ENCODE measurements at regions not wholly inside any gene's neighbourhood (a gene's known extent, or its start where the extent isn't known, plus 50 kb on each side); places are given as distances from the start of the nearest gene placed in this dataset.
"Not testable (repeated sequence)": the region's sequence is repeated elsewhere in the genome, so short reads cannot be mapped to it uniquely, and the experiment has no call there.

DNA sequence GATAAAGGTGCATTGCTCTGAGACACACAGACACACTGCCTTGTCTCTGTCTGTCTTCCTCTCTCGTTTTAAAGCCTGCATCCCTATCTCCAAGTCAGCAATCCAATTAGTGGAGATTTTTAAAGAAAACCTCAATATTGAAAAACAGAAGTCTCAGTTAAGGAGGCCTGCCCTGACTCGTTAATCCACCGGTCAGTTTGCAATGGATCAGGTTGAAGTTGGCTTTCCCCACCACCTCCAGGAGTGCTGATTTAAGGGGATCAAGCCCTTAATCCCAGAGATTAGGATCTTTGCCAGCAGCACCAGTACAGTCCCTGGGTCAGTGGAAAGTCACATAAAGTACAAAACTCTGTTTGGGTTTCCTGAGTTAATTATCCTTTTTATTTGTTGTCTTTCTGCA is 271.1 kb upstream of the ASIC2 start:
- 63 to 80% methylated on average over 1 to 3 of the region's 3 CpGs for WGBS, 2 donors (ENCODE audit: low coverage in 1 of 2)
- no peak for ATAC-seq
- Histone ChIP-seq H3K4me1 (no peaks in the 10 kb centered on the region), H3K4me3 (no peak overlapping the region), H3K9me3 (peaks cover 0 to 2% (median 0%) of the 10 kb centered on the region in 3 donors), H3K36me3 (no peaks in the 10 kb centered on the region), H3K27ac (no peak overlapping the region), H3K27me3 (peaks cover 8% of the 10 kb centered on the region)
- no peak for TF ChIP-seq POLR2AphosphoS5 (IDR thresholded peaks at IDR 0.05)
- TF ChIP-seq, protein P1, sequence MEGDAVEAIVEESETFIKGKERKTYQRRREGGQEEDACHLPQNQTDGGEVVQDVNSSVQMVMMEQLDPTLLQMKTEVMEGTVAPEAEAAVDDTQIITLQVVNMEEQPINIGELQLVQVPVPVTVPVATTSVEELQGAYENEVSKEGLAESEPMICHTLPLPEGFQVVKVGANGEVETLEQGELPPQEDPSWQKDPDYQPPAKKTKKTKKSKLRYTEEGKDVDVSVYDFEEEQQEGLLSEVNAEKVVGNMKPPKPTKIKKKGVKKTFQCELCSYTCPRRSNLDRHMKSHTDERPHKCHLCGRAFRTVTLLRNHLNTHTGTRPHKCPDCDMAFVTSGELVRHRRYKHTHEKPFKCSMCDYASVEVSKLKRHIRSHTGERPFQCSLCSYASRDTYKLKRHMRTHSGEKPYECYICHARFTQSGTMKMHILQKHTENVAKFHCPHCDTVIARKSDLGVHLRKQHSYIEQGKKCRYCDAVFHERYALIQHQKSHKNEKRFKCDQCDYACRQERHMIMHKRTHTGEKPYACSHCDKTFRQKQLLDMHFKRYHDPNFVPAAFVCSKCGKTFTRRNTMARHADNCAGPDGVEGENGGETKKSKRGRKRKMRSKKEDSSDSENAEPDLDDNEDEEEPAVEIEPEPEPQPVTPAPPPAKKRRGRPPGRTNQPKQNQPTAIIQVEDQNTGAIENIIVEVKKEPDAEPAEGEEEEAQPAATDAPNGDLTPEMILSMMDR (IDR thresholded peaks at IDR 0.05) = no peak
- no peak for TF ChIP-seq POLR2A (IDR thresholded peaks at IDR 0.05)
- TF ChIP-seq EP300 (IDR thresholded peaks at IDR 0.05) = no peak

DNA sequence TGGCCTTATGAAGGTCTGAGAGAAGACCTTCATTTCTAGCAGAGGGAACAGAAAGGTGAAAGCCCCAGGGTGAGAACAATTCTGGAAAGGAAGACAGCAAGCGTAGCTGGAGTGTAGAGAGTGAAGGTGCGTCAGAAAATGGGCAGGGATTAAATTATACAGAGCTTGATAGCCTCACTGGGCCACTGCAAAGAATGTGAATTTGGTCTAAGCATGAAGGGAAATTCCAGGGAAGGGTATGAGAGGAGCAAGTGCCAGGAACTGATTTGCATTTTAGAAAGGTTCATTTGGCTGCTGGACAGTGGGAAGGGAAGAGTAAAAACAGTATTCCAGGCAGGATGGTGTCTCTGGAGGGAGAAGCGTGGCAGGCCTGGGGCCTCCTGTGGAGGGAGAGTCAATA is 274.1 kb upstream of the ASIC2 start:
- H3K27me3 ChIP-seq = peaks cover 8% of the 10 kb centered on the region
- H3K4me1 ChIP-seq = no peaks in the 10 kb centered on the region
- no peaks in the 10 kb centered on the region for H3K9me3 ChIP-seq
- WGBS, 2 donors (ENCODE audit: low coverage in 1 of 2) = 73 to 83% methylated on average over 2 to 3 of the region's 3 CpGs
- no peak overlapping the region for H3K27ac ChIP-seq
- H3K36me3 ChIP-seq = no peaks in the 10 kb centered on the region
- no peak for ATAC-seq
- no peak overlapping the region for H3K4me3 ChIP-seq
- no peak for TF ChIP-seq EP300 (IDR thresholded peaks at IDR 0.05)
- TF ChIP-seq POLR2AphosphoS5 (IDR thresholded peaks at IDR 0.05) = no peak
- TF ChIP-seq POLR2A (IDR thresholded peaks at IDR 0.05) = no peak
- TF ChIP-seq, protein P1 (IDR thresholded peaks at IDR 0.05) = no peak

DNA sequence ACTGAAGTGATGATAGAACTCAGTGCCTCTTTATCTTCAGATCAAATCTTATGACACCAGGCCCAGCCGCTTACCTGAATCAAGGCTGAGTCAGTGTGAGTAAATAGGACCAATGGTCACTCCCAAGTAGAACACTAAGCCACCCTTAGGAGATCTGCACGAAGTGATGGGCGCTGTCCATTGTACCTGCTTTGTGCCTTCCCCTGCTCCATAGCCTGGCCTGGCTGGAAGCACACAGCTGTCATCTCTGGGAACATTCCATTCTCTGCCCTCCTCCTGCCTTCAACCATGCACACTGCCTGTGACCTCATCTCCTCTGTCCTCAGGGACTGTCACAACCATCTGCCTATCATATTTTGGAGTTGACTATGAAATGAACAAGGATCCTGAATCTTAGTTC is 279.5 kb upstream of the ASIC2 start:
- WGBS, 2 donors (ENCODE audit: low coverage in 1 of 2) = 17% methylated on average over 1 of the region's 3 CpGs; no CpG with 5 or more reads in 1 of the 2 donors
- peaks cover 6% of the 10 kb centered on the region for H3K27me3 ChIP-seq
- ATAC-seq = no peak
- H3K4me3 ChIP-seq = no peak overlapping the region
- TF ChIP-seq POLR2A (IDR thresholded peaks at IDR 0.05) = no peak
- TF ChIP-seq EP300 (IDR thresholded peaks at IDR 0.05) = no peak
- no peak for TF ChIP-seq POLR2AphosphoS5 (IDR thresholded peaks at IDR 0.05)
- TF ChIP-seq, protein P1 (IDR thresholded peaks at IDR 0.05) = no peak
- no peaks in the 10 kb centered on the region for H3K4me1 ChIP-seq
- no peaks in the 10 kb centered on the region for H3K36me3 ChIP-seq
- no peak overlapping the region for H3K27ac ChIP-seq
- no peaks in the 10 kb centered on the region for H3K9me3 ChIP-seq

DNA sequence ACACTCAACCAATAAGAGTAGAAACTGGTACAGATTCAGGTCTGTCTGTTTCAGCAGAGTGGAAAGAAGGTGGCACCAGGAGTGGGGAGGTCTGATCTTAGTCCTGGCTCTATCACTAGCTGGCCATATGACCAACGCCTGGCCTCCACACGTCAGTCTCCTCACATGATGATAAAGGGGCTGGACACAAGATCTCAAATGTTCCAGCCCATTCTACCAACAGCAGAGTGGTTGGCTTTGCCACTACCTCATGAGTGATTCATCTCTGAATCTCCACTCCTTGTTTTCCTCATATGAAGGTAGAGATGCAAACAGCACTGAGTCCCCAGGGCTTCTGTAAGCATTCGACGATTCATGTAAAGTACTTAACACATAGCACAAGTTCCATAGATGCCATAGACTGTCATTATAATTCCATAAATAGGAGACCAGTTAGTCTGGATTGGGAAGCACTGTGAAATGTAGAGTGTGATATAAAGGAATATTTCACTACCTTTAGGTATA is 281.9 kb upstream of the ASIC2 start:
- no peak for TF ChIP-seq POLR2AphosphoS5 (IDR thresholded peaks at IDR 0.05)
- Histone ChIP-seq H3K27ac (no peak overlapping the region), H3K4me1 (no peaks in the 10 kb centered on the region), H3K36me3 (no peaks in the 10 kb centered on the region), H3K27me3 (peaks cover 6% of the 10 kb centered on the region), H3K9me3 (no peaks in the 10 kb centered on the region), H3K4me3 (no peak overlapping the region)
- no peak for ATAC-seq
- WGBS, 2 donors (ENCODE audit: low coverage in 1 of 2) = 62 to 72% methylated on average over 2 to 3 of the region's 4 CpGs

DNA sequence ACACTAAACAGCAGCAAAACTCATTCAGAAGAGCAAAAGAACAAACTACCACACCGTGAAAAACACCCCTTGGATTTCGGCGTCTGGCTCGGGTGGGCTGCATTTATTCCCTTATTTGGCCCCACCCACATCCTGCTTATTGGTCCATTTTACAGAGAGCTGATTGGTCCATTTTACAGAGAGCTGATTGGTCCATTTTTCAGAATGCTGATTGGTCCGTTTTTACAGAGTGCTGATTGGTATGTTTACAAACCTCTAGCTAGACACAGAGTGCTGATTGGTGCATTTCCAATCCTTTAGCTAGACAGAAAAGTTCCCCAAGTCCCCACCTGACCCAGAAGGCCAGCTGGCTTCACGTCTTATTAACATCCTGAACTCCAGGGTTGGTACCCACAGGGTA is 286.6 kb upstream of the ASIC2 start:
- 68 to 81% methylated on average over 5 to 6 of the region's 6 CpGs for WGBS, 2 donors (ENCODE audit: low coverage in 1 of 2)
- not testable (repeated sequence) for H3K9me3 ChIP-seq, H3K27ac ChIP-seq, H3K27me3 ChIP-seq, H3K4me1 ChIP-seq, H3K4me3 ChIP-seq, H3K36me3 ChIP-seq, ATAC-seq

DNA sequence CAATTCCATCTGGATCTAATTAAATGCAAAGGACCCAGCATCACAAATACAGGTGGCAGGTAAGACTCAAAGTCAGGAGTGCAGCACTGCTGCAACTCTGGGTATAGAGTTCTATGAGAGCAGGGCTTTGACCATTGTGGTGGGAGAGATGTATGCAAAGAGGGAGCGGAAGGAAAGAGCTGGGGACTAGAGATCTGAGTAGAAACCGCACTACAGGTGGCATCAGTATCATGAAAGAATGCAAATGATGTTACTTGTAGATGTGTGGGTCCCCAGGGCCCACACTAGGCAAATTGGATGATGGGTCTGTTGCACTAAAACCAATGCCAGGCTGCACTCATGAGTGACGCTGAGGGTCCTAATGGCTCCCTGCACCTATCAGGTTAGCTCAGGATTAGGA is 287.1 kb upstream of the ASIC2 start:
- H3K36me3 ChIP-seq = no peaks in the 10 kb centered on the region
- no peak for ATAC-seq
- no peak overlapping the region for H3K4me3 ChIP-seq
- H3K9me3 ChIP-seq = peaks cover 0 to 9% (median 0%) of the 10 kb centered on the region in 3 donors
- no peak overlapping the region for H3K27ac ChIP-seq
- H3K27me3 ChIP-seq = peaks cover 11% of the 10 kb centered on the region
- WGBS, 2 donors (ENCODE audit: low coverage in 1 of 2) = 85 to 100% methylated on average over 2 to 3 of the region's 3 CpGs
- TF ChIP-seq POLR2AphosphoS5 (IDR thresholded peaks at IDR 0.05) (no peak), POLR2A (IDR thresholded peaks at IDR 0.05) (no peak), EP300 (IDR thresholded peaks at IDR 0.05) (no peak)
- TF ChIP-seq, protein P1 (IDR thresholded peaks at IDR 0.05) = no peak
- no peaks in the 10 kb centered on the region for H3K4me1 ChIP-seq

Measured in gastroesophageal sphincter (tissue), 4 donors.